Fibroblast of the aortic adventitia (primary cell): ENCODE measurements at regions not wholly inside any gene's neighbourhood (a gene's known extent, or its start where the extent isn't known, plus 50 kb on each side); places are given as distances from the start of the nearest gene placed in this dataset.
"Not testable (repeated sequence)": the region's sequence is repeated elsewhere in the genome, so short reads cannot be mapped to it uniquely, and the experiment has no call there.

ENCODE experiments used
- DNase-seq: peaks from one replicate; pipeline ENCODE4 v3.0.0-alpha.2; 2010; ENCODE audit warnings: low read depth
- H3K4me3 ChIP-seq: 2 replicates; pipeline ENCODE4 v1.5.1; 2011; ENCODE audit warnings: low read depth, mild to moderate bottlenecking, control low read depth, low read length, moderate library complexity
- CTCF ChIP-seq: IDR thresholded peaks from 2 replicates; pipeline ENCODE4 v1.5.1; 2011; ENCODE audit warnings: mild to moderate bottlenecking, low read length, control low read depth, inconsistent platforms; ENCODE audit not compliant: insufficient read depth

GRCh38 chr11:123349382-123349781, 80.7 kb upstream of the GRAMD1B start:
- DNase-seq = no peak
- no peak overlapping the region for H3K4me3 ChIP-seq
- no peak for TF ChIP-seq CTCF

- TF ChIP-seq CTCF = no peak
- no peak for DNase-seq
- no peak overlapping the region for H3K4me3 ChIP-seq
Measured at GRCh38 chr11:123344790-123345357, 85.2 kb upstream of the GRAMD1B start.

GRCh38 chr11:123344188-123344587, 85.9 kb upstream of the GRAMD1B start:
- not testable (repeated sequence) for H3K4me3 ChIP-seq, DNase-seq

DNA sequence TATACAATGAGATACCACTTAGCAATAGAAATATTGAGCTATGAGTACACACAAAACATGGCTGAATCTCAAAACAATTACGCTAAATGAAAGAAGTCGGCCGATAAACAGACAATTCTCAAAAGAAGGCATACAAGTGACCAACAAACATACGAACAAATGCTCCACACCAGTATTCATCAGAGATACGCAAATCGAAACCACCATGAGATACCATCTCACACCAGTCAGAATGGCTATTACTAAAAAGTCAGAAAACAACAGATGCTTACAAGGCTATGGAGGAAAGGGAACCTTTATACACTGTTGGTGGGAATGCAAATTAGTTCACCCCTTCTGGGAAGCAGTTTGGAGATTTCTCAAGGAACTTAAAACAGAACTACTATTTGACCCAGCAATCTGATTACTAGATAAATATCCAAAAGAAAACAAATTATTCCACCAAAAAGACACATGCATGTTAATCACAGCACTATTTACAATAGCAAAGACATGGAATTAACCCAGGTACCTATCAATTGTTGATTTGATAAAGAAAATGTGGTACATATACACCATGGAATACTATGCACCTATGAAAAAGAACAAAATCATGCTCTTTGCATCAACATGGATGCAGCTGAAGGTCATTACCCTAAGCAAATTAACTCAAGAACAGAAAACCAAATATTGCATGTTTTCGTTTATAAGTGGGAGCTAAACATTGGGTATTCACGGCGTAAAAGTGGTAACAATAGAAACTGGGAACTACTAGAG, 90.9 kb upstream of the GRAMD1B start:
- no peak for TF ChIP-seq CTCF
- no peak for DNase-seq
- no peak overlapping the region for H3K4me3 ChIP-seq

- H3K4me3 ChIP-seq = no peak overlapping the region
- TF ChIP-seq CTCF = no peak
- no peak for DNase-seq
Measured at GRCh38 chr11:123338266-123338800, 91.7 kb upstream of the GRAMD1B start.

DNA sequence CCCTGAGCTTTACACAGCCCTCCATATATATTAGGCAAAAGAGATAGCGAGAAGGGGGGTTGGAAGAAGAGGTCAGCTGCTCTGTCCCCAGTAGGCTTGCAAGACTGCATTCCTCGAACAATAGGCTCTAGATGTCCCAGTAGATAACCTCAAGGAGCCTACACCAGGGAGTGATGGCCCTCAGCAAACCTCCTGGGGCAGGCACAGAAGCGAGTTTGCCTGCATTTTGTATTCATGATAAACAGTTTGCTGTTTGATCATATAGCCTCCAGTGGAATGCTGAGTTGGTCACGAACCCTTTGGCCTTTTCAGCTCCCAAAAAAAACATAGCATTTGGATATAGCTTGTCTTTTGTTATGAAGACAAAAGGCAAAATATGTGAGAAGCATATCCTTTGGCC, 95.1 kb upstream of the GRAMD1B start:
- no peak overlapping the region for H3K4me3 ChIP-seq
- no peak for DNase-seq
- no peak for TF ChIP-seq CTCF

GRCh38 chr11:123332577-123332976, 97.5 kb upstream of the GRAMD1B start:
- H3K4me3 ChIP-seq, DNase-seq: not testable (repeated sequence)

- TF ChIP-seq CTCF = no peak
- no peak overlapping the region for H3K4me3 ChIP-seq
Measured at GRCh38 chr11:123330948-123331347, 99.1 kb upstream of the GRAMD1B start.

More at GRCh38 chr11:123330948-123331347, 99.1 kb upstream of the GRAMD1B start:
- no peak for DNase-seq
